ENCODE measurements at regions not wholly inside any gene's neighbourhood (a gene's known extent, or its start where the extent isn't known, plus 50 kb on each side); places are given as distances from the start of the nearest gene placed in this dataset.
"Not testable (repeated sequence)": the region's sequence is repeated elsewhere in the genome, so short reads cannot be mapped to it uniquely, and the experiment has no call there.

DNA sequence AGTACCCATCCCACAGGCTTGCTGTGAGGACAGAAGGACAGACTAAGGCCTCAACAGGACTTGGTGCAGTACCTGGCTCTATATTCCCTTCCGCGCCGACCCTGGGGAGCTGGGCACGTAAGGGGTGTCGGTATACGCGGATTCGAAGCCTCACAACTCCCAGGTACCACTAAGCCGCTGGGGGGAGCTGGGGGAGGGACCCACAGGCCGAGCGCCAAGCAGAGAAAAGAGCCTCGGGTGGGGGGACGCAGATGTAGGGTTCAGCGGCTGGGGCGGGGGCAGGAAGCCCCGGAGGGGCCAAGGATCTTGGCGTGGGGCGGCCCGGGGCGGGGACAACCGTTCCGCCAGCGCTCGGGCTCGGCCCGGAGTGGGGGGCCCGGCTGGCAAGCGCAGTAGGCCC lies 126.4 kb upstream of the ZNF746 start (continued):
- TF ChIP-seq ZNF383 (CRISPR knock-in tag; IDR thresholded peaks at IDR 0.05; ENCODE audit: borderline replicate concordance) = no peak

DNA sequence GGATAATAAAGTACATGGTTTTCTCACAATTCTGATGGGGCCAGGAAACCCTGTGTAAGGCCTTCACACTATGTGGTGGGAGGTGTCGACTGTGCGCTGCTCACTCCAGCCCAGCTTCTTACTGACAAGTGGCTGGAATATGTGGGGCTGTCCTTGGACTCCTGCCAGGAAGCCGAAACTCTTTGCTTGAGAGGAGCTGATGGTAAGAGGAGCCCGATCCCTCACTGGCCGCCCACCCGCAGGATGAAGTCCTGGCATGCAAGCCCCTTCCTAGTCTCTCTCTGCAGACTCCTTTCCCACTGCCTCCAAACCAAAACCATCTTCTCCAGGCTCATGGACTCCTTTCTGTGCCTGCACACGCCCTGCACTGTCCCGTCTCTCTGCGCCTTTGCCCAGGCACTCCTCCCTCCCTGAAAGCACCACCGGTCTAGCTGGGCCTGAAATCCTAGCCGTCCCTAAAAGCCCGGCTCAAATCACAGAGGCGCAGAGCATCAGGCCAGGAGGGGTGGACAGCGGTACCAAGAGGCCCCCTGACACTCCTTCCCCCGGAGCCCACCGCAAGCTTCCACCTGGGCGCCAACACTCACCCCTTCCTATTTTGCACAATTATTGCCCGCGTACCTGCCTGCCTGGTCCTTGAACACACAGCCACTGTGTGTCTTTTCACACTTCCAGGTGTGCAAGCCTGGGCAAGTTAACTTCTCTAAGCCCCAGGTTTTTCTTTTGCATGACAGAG lies 125.8 kb upstream of the ZNF746 start:
- Histone ChIP-seq H3K36me3 (replicated peaks in 1 of 2; ENCODE audit: control insufficient read depth in 1 of 2, insufficient read depth in 2 of 2, low read length in 2 of 2) (peaks cover 13 to 31% of the 10 kb centered on the region in 2 experiments), H3K27ac (ENCODE audit: extremely low read length, insufficient read depth, low read length) (peak overlapping the region; percentile 71), H3K4me1 (ENCODE audit: insufficient read depth, low read length) (peaks cover 14% of the 10 kb centered on the region), H4K20me1 (ENCODE audit: insufficient read depth, low read length) (peaks cover 16% of the 10 kb centered on the region), H3K4me3 (replicated peaks in 1 of 3; ENCODE audit: insufficient read depth in 1 of 3, low read depth in 2 of 3, low read length in 3 of 3) (peak overlapping the region; percentile 81 to 90 (median 86)), H3K4me2 (ENCODE audit: low read depth, low read length) (peak overlapping the region; percentile 77), H3K9ac (ENCODE audit: insufficient read depth, low read depth, low read length) (peak overlapping the region; percentile 93), H3K79me2 (ENCODE audit: insufficient read depth, low read length) (peaks cover 23% of the 10 kb centered on the region)
- FAIRE-seq (peak; percentile 59), DNase-seq (ENCODE audit: low spot score) (peak; percentile 22), ATAC-seq (peak; percentile 2; the same call in 1 of the 3 replicates)
- WGBS (ENCODE audit: low lambda C conversion rate) = 10% methylated on average over 19 of the region's 19 CpGs
- H3K9me3 ChIP-seq (ENCODE audit: low read length); H2AFZ ChIP-seq (ENCODE audit: low read length); CTCF ChIA-PET (ENCODE audit: low intra/inter-chr PET ratio, low total read pairs); in situ Hi-C loops (cut with HindIII; ENCODE audit: extremely low pct_ligation_motif_present, low pct_unique_long_range_greater_than_20kb); H3K27me3 ChIP-seq (ENCODE audit: control insufficient read depth in 1 of 2, insufficient read depth in 2 of 2, low read length in 2 of 2): not testable (repeated sequence)
- 0 out of 2 replicates have a peak, but pooled peaks have one; percentile 6 for TF ChIP-seq NFKB2 (CRISPR knock-in tag; IDR thresholded peaks at IDR 0.05; ENCODE audit: borderline replicate concordance)
- intact Hi-C loops (cut with micrococcal nuclease; ENCODE audit: unreplicated experiment) = loop anchor here (5.0 to 10.0 kb wide), 2 partner anchors 71 to 201 kb away; no protein-coding TSS in a partner anchor
- TSS peak; percentile 43 for BruUV-seq (replicated peaks)
- POLR2A ChIA-PET = interaction anchor here (0.7 to 3.2 kb wide), 5 partner anchors 12 to 362 kb away, joined by 4 to 24 read pairs (median 6); partner anchors contain the start of gene ZNF783

DNA sequence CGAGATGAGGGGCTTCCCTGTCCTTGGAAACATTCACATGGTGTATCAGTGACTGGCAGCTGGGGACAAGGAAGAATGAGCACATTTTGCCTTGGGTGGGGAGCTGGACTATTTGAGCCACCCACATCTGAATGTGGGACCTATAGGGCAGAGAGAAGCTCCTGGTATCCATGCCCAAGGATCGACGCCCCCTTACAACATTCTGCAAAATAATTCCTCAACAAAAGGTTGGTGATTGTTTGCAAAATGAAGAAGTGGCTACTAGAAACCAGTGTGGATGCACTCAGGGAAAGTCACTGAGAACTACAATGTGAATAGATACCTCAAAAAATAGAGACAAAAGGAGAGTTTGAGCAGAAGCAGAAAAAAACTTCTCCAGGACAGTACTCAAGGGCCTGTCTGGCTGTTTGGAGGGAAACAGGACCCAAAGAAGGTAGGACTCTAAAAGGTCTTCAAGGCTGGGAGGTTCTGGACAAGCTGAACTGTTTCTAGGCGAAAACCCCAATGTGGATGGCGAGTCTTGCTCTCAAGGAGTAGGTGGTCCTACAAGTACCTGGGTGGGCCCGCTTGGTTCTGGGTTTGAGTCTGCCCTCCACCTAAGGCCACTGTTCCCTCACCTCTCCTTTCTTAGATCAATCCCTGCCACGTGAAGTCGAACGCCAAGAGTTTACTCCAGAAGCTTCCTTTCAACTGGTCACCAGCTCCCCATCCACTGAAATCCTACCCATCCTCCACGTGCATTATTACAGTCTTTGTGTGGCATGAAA lies 125.0 kb upstream of the ZNF746 start:
- DNase-seq (ENCODE audit: low spot score) = no peak
- Histone ChIP-seq H3K36me3 (replicated peaks in 1 of 2; ENCODE audit: control insufficient read depth in 1 of 2, insufficient read depth in 2 of 2, low read length in 2 of 2) (peaks cover 15 to 38% of the 10 kb centered on the region in 2 experiments), H3K9ac (ENCODE audit: insufficient read depth, low read depth, low read length) (peak overlapping the region; percentile 93), H3K79me2 (ENCODE audit: insufficient read depth, low read length) (peaks cover 23% of the 10 kb centered on the region), H3K27ac (ENCODE audit: extremely low read length, insufficient read depth, low read length) (no peak overlapping the region), H3K4me2 (ENCODE audit: low read depth, low read length) (peak overlapping the region; percentile 77), H2AFZ (ENCODE audit: low read length) (no peak overlapping the region), H3K27me3 (ENCODE audit: control insufficient read depth in 1 of 2, insufficient read depth in 2 of 2, low read length in 2 of 2) (no peaks in the 10 kb centered on the region), H3K4me3 (replicated peaks in 1 of 3; ENCODE audit: insufficient read depth in 1 of 3, low read depth in 2 of 3, low read length in 3 of 3) (peak overlapping the region; percentile 15 to 90 (median 81); a peak in 4 of 6 replicates), H4K20me1 (ENCODE audit: insufficient read depth, low read length) (peaks cover 16% of the 10 kb centered on the region), H3K9me3 (ENCODE audit: low read length) (no peaks in the 10 kb centered on the region), H3K4me1 (ENCODE audit: insufficient read depth, low read length) (peaks cover 14% of the 10 kb centered on the region)
- ChIA-PET CTCF (ENCODE audit: low intra/inter-chr PET ratio, low total read pairs) (no interaction called here), POLR2A (no interaction called here)
- no peak for ATAC-seq
- FAIRE-seq = no peak
- in situ Hi-C loops (cut with HindIII; ENCODE audit: extremely low pct_ligation_motif_present, low pct_unique_long_range_greater_than_20kb) (no loop called here), intact Hi-C loops (cut with micrococcal nuclease; ENCODE audit: unreplicated experiment) (loop anchor here (5.0 to 10.0 kb wide), 2 partner anchors 72 to 200 kb away; no protein-coding TSS in a partner anchor)
- BruUV-seq (replicated peaks) = no TSS peak
- WGBS (ENCODE audit: low lambda C conversion rate) = 88% methylated on average over 10 of the region's 10 CpGs
- TF ChIP-seq ZFAT (CRISPR knock-in tag; conservative IDR thresholded peaks at IDR 0.05) = no peak
- no peak for TF ChIP-seq CBFB (CRISPR knock-in tag; IDR thresholded peaks at IDR 0.05)
- no peak for TF ChIP-seq IRF2 (CRISPR knock-in tag; IDR thresholded peaks at IDR 0.05)
- TF ChIP-seq, protein P1, sequence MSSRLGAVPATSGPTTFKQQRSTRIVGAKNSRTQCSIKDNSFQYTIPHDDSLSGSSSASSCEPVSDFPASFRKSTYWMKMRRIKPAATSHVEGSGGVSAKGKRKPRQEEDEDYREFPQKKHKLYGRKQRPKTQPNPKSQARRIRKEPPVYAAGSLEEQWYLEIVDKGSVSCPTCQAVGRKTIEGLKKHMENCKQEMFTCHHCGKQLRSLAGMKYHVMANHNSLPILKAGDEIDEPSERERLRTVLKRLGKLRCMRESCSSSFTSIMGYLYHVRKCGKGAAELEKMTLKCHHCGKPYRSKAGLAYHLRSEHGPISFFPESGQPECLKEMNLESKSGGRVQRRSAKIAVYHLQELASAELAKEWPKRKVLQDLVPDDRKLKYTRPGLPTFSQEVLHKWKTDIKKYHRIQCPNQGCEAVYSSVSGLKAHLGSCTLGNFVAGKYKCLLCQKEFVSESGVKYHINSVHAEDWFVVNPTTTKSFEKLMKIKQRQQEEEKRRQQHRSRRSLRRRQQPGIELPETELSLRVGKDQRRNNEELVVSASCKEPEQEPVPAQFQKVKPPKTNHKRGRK (CRISPR knock-in tag; IDR thresholded peaks at IDR 0.05) = no peak
- no peak for TF ChIP-seq JUN (CRISPR knock-in tag; IDR thresholded peaks at IDR 0.05)
- TF ChIP-seq, protein P2, sequence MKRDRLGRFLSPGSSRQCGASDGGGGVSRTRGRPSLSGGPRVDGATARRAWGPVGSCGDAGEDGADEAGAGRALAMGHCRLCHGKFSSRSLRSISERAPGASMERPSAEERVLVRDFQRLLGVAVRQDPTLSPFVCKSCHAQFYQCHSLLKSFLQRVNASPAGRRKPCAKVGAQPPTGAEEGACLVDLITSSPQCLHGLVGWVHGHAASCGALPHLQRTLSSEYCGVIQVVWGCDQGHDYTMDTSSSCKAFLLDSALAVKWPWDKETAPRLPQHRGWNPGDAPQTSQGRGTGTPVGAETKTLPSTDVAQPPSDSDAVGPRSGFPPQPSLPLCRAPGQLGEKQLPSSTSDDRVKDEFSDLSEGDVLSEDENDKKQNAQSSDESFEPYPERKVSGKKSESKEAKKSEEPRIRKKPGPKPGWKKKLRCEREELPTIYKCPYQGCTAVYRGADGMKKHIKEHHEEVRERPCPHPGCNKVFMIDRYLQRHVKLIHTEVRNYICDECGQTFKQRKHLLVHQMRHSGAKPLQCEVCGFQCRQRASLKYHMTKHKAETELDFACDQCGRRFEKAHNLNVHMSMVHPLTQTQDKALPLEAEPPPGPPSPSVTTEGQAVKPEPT (CRISPR knock-in tag; IDR thresholded peaks at IDR 0.05; ENCODE audit: low read depth) = no peak
- TF ChIP-seq ZNF234 (CRISPR knock-in tag; conservative IDR thresholded peaks at IDR 0.05) = no peak
- no peak for TF ChIP-seq SRY (CRISPR knock-in tag; IDR thresholded peaks at IDR 0.05)
- TF ChIP-seq EZH2 (conservative IDR thresholded peaks at IDR 0.05; ENCODE audit: low read depth, low read length) = no peak
- no peak for TF ChIP-seq MATR3 (CRISPR knock-in tag; IDR thresholded peaks at IDR 0.05)

Data from HepG2 (cell line).